ENCODE measurements at regions not wholly inside any gene's neighbourhood (a gene's known extent, or its start where the extent isn't known, plus 50 kb on each side); places are given as distances from the start of the nearest gene placed in this dataset.

DNA sequence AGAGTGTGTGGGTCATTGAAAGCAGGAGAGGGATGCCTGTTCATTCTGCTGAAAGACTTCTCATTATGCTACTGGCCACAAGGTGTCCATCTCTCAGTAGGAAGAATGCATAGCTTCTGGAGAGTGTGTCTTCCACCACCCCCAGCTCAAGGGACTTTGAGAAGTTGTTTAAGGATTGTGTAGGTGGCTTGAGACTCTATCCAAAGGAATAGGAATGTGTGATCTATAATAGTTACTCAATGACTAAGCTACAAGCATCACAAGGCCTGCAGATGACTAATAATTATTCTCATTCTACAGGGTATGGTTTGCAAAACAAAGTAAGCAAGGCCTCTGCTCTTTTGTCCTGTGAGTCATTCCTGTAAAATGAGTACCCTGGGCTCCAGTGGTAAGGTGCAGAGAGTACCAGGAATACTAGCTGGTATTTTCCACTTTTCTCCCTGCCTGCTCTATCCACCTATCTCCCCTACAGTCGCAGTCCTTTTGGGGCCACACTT lies 279.8 kb upstream of the BOD1L1 start:
- Histone ChIP-seq H3K27me3 (ENCODE audit: insufficient read depth in 3 of 3, low read length in 2 of 3) (no peaks in the 10 kb centered on the region), H3K9me3 (no peaks in the 10 kb centered on the region), H3K4me3 (no peak overlapping the region), H3K36me3 (ENCODE audit: insufficient read depth in 1 of 2, low read depth in 1 of 2) (no peaks in the 10 kb centered on the region), H3K27ac (no peak overlapping the region), H3K4me1 (no peaks in the 10 kb centered on the region)
- ATAC-seq (peak in 1 of 4 donors; percentile 66), DNase-seq (no peak)
- WGBS, 3 donors = 77 to 86% (median 81%) methylated on average over 1 of the region's 1 CpG
- TF ChIP-seq CTCF (IDR thresholded peaks at IDR 0.05) = no peak
- intact Hi-C loops (cut with DNase I) = no loop called here

- DNase-seq (no peak), ATAC-seq (no peak)
- no peak overlapping the region for H3K4me3 ChIP-seq
- WGBS, 3 donors = 84 to 85% (median 85%) methylated on average over 2 of the region's 2 CpGs
- H3K9me3 ChIP-seq = no peaks in the 10 kb centered on the region
- intact Hi-C loops (cut with DNase I) = no loop called here
- no peaks in the 10 kb centered on the region for H3K27me3 ChIP-seq (ENCODE audit: insufficient read depth in 3 of 3, low read length in 2 of 3)
- no peaks in the 10 kb centered on the region for H3K4me1 ChIP-seq
- no peak overlapping the region for H3K27ac ChIP-seq
- no peaks in the 10 kb centered on the region for H3K36me3 ChIP-seq (ENCODE audit: insufficient read depth in 1 of 2, low read depth in 1 of 2)
- no peak for TF ChIP-seq CTCF (IDR thresholded peaks at IDR 0.05)
These were observed 280.9 kb upstream of the BOD1L1 start for GRCh38 chr4:13908455-13908854.

- no peak for TF ChIP-seq CTCF (IDR thresholded peaks at IDR 0.05)
- DNase-seq (no peak), ATAC-seq (no peak)
- no peaks in the 10 kb centered on the region for H3K4me1 ChIP-seq
- no peaks in the 10 kb centered on the region for H3K36me3 ChIP-seq (ENCODE audit: insufficient read depth in 1 of 2, low read depth in 1 of 2)
- no peak overlapping the region for H3K4me3 ChIP-seq
- intact Hi-C loops (cut with DNase I) = no loop called here
- no peaks in the 10 kb centered on the region for H3K9me3 ChIP-seq
- no peaks in the 10 kb centered on the region for H3K27me3 ChIP-seq (ENCODE audit: insufficient read depth in 3 of 3, low read length in 2 of 3)
- H3K27ac ChIP-seq = no peak overlapping the region
These were observed 283.0 kb upstream of the BOD1L1 start for GRCh38 chr4:13910556-13910955.

GRCh38 chr4:13911256-13911655 lies 283.7 kb upstream of the BOD1L1 start:
- DNase-seq (no peak), ATAC-seq (no peak)
- Histone ChIP-seq H3K27ac (no peak overlapping the region), H3K9me3 (no peaks in the 10 kb centered on the region), H3K4me3 (no peak overlapping the region), H3K27me3 (ENCODE audit: insufficient read depth in 3 of 3, low read length in 2 of 3) (no peaks in the 10 kb centered on the region), H3K4me1 (no peaks in the 10 kb centered on the region), H3K36me3 (ENCODE audit: insufficient read depth in 1 of 2, low read depth in 1 of 2) (no peaks in the 10 kb centered on the region)
- intact Hi-C loops (cut with DNase I) = no loop called here
- no peak for TF ChIP-seq CTCF (IDR thresholded peaks at IDR 0.05)

DNA sequence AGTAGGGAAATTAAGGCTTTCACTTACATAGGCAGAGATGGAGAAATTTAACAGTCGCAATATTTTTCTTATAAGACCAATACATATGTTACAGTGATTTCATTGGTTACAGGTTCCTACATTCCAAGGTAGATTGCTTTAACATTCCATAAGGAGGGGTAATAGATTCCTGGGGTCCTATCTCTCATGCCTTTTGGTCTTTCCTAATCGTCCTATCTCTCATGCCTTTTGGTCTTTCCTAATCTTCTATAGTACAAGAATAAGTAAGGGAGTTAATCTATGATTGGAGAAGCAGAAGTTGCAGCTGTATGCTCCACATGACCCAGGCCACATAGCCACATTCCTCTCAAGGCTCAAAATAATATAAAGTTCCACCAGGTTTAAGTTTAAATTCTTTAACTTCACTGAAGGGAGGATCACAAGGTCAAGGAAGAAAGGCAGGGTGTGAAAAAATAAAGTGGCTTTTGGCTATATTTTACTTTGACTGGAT lies 285.0 kb upstream of the BOD1L1 start:
- ATAC-seq (no peak), DNase-seq (no peak)
- Histone ChIP-seq H3K4me3 (no peak overlapping the region), H3K27ac (no peak overlapping the region), H3K9me3 (no peaks in the 10 kb centered on the region), H3K4me1 (no peaks in the 10 kb centered on the region), H3K36me3 (ENCODE audit: insufficient read depth in 1 of 2, low read depth in 1 of 2) (no peaks in the 10 kb centered on the region), H3K27me3 (ENCODE audit: insufficient read depth in 3 of 3, low read length in 2 of 3) (no peaks in the 10 kb centered on the region)
- WGBS, 3 donors = 60 to 75% (median 63%) methylated on average over 2 of the region's 2 CpGs
- intact Hi-C loops (cut with DNase I) = no loop called here
- TF ChIP-seq CTCF (IDR thresholded peaks at IDR 0.05) = no peak
